Transverse colon (tissue), 4 donors: ENCODE measurements at regions not wholly inside any gene's neighbourhood (a gene's known extent, or its start where the extent isn't known, plus 50 kb on each side); places are given as distances from the start of the nearest gene placed in this dataset.

Experiments used
- CTCF ChIP-seq, 5 experiments: fragments of 200-600 bp in 3 of 5; fragments of 450-650 bp in 2 of 5; sonication (generic) in 3 of 5; IDR thresholded peaks; 1 replicate in 2 of 5; 2 replicates in 3 of 5; pipeline ENCODE4 v1.5.1; 2016 to 2017; ENCODE audit warnings: antibody characterized with exemption in 5 of 5, inconsistent platforms in 3 of 5, mild to moderate bottlenecking in 2 of 5, moderate library complexity in 1 of 5
- EP300 ChIP-seq: sonication (generic); formaldehyde crosslinking; IDR thresholded peaks from one replicate; pipeline ENCODE4 v1.6.1; 2017; ENCODE audit warnings: antibody characterized with exemption, low read depth
- POLR2A ChIP-seq: fragments of 450-650 bp; IDR thresholded peaks from one replicate; pipeline ENCODE4 v1.6.1; 2016; ENCODE audit warnings: antibody characterized with exemption, mild to moderate bottlenecking, moderate library complexity
- POLR2AphosphoS5 ChIP-seq, 3 donors: sonication (generic); formaldehyde crosslinking; IDR thresholded peaks; one replicate each; pipeline ENCODE4 v1.6.1; 2016; ENCODE audit warnings: antibody characterized with exemption in 3 of 3

DNA sequence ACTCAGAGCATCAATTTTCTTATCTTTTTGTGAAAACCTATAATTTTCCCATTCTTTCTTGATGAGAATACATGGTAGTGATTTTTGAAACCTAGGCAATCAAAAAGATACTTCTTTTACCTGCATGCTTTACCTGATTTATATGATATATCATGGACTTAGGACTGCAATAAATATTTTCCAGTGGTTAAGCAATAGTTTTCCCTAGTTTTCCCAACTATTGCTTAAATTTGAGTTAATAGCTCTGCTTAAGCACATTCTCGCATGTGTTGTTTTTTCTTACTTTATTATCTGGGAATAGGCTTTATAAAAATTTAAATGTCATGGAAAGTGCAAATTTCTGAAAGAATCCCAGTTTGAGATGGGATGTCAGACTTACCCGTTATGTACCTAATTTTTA lies 465.1 kb upstream of the BCHE start:
- TF ChIP-seq POLR2AphosphoS5 (IDR thresholded peaks at IDR 0.05) (no peak), CTCF (IDR thresholded peaks at IDR 0.05) (no peak), EP300 (no peak), POLR2A (no peak)
